Activated CD4-positive, alpha-beta T cell treated with anti-CD3 and anti-CD28 coated beads, Interleukin-2, amount 10 ng/mL, durations not matched to agents 7 days and 5 days (primary cell): ENCODE measurements at regions not wholly inside any gene's neighbourhood (a gene's known extent, or its start where the extent isn't known, plus 50 kb on each side); places are given as distances from the start of the nearest gene placed in this dataset.
"Not testable (repeated sequence)": the region's sequence is repeated elsewhere in the genome, so short reads cannot be mapped to it uniquely, and the experiment has no call there.

ENCODE experiments used
- CTCF ChIA-PET: fragments of 350-600 bp; sonication (Branson Sonifier 250); formaldehyde crosslinking; loops from one replicate; lab custom pipeline; 2021; ENCODE audit warnings: antibody characterized with exemption; lab: Charles Lee
- POLR2A ChIA-PET: fragments of 350-600 bp; sonication (Branson Sonifier 250); formaldehyde crosslinking; loops from one replicate; lab custom pipeline; 2021; ENCODE audit warnings: antibody characterized with exemption; lab: Charles Lee
- DNase-seq: peaks from one replicate; pipeline ENCODE4 v3.0.0-alpha.2; 2020
- H3K27ac Mint-ChIP-seq: one replicate; pipeline ENCODE4 v1.8.0; 2021; ENCODE audit warnings: mild to moderate bottlenecking, moderate library complexity, mixed read lengths
- H3K27me3 Mint-ChIP-seq: one replicate; pipeline ENCODE4 v1.8.0; 2021; ENCODE audit warnings: mixed read lengths
- H3K36me3 Mint-ChIP-seq: one replicate; pipeline ENCODE4 v1.8.0; 2021; ENCODE audit warnings: low read depth, mixed read lengths
- H3K4me1 Mint-ChIP-seq: one replicate; pipeline ENCODE4 v1.8.0; 2021; ENCODE audit warnings: mixed read lengths
- H3K4me3 Mint-ChIP-seq: one replicate; pipeline ENCODE4 v1.8.0; 2021; ENCODE audit warnings: mild to moderate bottlenecking, moderate library complexity, mixed read lengths
- H3K9me3 Mint-ChIP-seq: one replicate; pipeline ENCODE4 v1.8.0; 2021; ENCODE audit warnings: mixed read lengths

- no peaks in the 10 kb centered on the region for H3K9me3 Mint-ChIP-seq
- ChIA-PET POLR2A (no interaction called here), CTCF (interaction anchor here (1.2 kb wide), 1 partner anchor 27 kb away, joined by 3 read pairs; no protein-coding TSS in a partner anchor)
- no peaks in the 10 kb centered on the region for H3K36me3 Mint-ChIP-seq
- no peak overlapping the region for H3K4me3 Mint-ChIP-seq
- no peak for DNase-seq
- H3K27ac Mint-ChIP-seq = no peak overlapping the region
- H3K27me3 Mint-ChIP-seq = no peaks in the 10 kb centered on the region
- H3K4me1 Mint-ChIP-seq = no peaks in the 10 kb centered on the region
Observed at GRCh38 chr5:50343715-50344114, 97.4 kb downstream of the EMB start.

- no peak overlapping the region for H3K27ac Mint-ChIP-seq
- no peaks in the 10 kb centered on the region for H3K9me3 Mint-ChIP-seq
- H3K27me3 Mint-ChIP-seq = no peaks in the 10 kb centered on the region
- H3K4me3 Mint-ChIP-seq = no peak overlapping the region
- ChIA-PET POLR2A (no interaction called here), CTCF (no interaction called here)
- peaks cover under 1% of the 10 kb centered on the region for H3K36me3 Mint-ChIP-seq
- H3K4me1 Mint-ChIP-seq = no peaks in the 10 kb centered on the region
- no peak for DNase-seq
Observed at GRCh38 chr5:50340757-50341156, 100.3 kb downstream of the EMB start.

DNA sequence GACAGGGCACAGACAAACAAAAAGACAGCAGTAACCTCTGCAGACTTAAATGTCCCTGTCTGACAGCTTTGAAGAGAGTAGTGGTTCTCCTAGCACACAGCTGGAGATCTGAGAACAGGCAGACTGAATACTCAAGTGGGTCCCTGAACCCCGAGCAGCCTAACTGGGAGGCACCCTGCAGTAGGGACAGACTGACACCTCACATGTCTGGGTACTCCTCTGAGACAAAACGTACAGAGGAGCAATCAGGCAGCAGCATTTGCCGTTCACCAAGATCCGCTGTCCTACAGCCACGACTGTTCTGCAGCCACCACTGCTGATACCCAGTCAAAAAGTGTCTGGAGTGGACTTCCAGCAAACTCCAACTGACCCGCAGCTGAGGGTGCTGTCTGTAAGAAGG lies 110.5 kb downstream of the EMB start:
- H3K4me1 Mint-ChIP-seq = peaks cover 20% of the 10 kb centered on the region
- H3K27ac Mint-ChIP-seq, H3K4me3 Mint-ChIP-seq, DNase-seq, POLR2A ChIA-PET, H3K36me3 Mint-ChIP-seq, CTCF ChIA-PET, H3K27me3 Mint-ChIP-seq: not testable (repeated sequence)
- peaks cover 18% of the 10 kb centered on the region for H3K9me3 Mint-ChIP-seq

GRCh38 chr5:50328193-50328729 lies 112.8 kb downstream of the EMB start:
- ChIA-PET CTCF (no interaction called here), POLR2A (no interaction called here)
- no peak overlapping the region for H3K27ac Mint-ChIP-seq
- H3K9me3 Mint-ChIP-seq = peaks cover 16% of the 10 kb centered on the region
- H3K27me3 Mint-ChIP-seq = peaks cover 2% of the 10 kb centered on the region
- H3K4me1 Mint-ChIP-seq = peaks cover 20% of the 10 kb centered on the region
- no peak overlapping the region for H3K4me3 Mint-ChIP-seq
- H3K36me3 Mint-ChIP-seq = peaks cover 7% of the 10 kb centered on the region
- DNase-seq = no peak

DNA sequence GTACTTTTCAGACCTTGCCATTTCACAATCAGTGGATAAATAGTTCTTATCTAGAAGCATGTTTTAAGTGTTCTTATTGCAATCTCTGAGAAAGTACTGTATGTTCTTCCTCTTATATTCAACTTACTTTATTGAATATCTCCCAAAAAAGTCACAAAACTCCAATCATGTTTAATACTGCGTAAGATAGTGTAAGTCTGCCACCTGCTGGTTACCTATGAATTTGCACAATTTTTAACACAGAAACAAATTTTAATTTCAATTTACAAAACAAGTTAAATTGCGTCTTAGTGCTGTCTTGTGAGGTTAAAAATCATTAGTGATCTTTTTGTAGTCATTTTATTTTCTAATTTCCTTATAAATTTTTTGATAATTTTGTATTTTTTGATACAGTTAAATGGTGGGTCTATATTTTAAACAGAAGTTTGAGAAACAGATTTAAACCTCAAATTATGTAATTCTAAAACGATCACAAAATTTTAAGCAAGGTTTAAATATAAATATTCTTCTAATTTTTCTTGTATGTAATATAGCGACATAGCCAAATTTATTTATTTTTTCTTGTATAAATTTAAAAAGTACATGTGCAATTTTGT lies 115.8 kb downstream of the EMB start:
- POLR2A ChIA-PET = no interaction called here
- Mint-ChIP-seq H3K4me1 (peaks cover 16% of the 10 kb centered on the region), H3K36me3 (peaks cover 5% of the 10 kb centered on the region), H3K27ac (no peak overlapping the region), H3K4me3 (no peak overlapping the region), H3K9me3 (peaks cover 5% of the 10 kb centered on the region), H3K27me3 (no peaks in the 10 kb centered on the region)
- peak; percentile 37 for DNase-seq
- CTCF ChIA-PET = no interaction called here

- H3K4me1 Mint-ChIP-seq = no peaks in the 10 kb centered on the region
- no peaks in the 10 kb centered on the region for H3K36me3 Mint-ChIP-seq
- no peaks in the 10 kb centered on the region for H3K9me3 Mint-ChIP-seq
- DNase-seq = no peak
- ChIA-PET POLR2A (no interaction called here), CTCF (no interaction called here)
- H3K27ac Mint-ChIP-seq = no peak overlapping the region
- no peak overlapping the region for H3K4me3 Mint-ChIP-seq
- no peaks in the 10 kb centered on the region for H3K27me3 Mint-ChIP-seq
Observed at GRCh38 chr5:50320131-50320749, 120.8 kb downstream of the EMB start.

GRCh38 chr5:50318220-50318619 lies 122.9 kb downstream of the EMB start:
- Mint-ChIP-seq H3K27me3 (no peaks in the 10 kb centered on the region), H3K4me3 (no peak overlapping the region), H3K27ac (no peak overlapping the region)

DNA sequence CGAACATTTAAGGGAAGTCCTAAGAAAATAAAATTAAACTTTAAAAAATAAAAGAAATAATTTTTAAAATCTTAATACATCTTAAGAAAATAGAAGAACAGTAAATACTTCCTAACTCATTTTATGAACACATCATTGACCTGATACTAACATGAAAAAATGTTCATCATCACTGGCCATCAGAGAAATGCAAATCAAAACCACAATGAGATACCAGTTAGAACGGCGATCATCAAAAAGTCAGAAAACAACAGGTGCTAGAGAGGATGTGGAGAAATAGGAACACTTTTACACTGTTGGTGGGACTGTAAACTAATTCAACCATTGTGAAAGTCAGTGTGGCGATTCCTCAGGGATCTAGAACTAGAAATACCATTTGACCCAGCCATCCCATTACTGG lies 134.6 kb downstream of the EMB start:
- POLR2A ChIA-PET, H3K27ac Mint-ChIP-seq, H3K4me1 Mint-ChIP-seq, DNase-seq, CTCF ChIA-PET, H3K36me3 Mint-ChIP-seq, H3K4me3 Mint-ChIP-seq, H3K27me3 Mint-ChIP-seq, H3K9me3 Mint-ChIP-seq: not testable (repeated sequence)

More at GRCh38 chr5:50318220-50318619, 122.9 kb downstream of the EMB start:
- ChIA-PET CTCF (no interaction called here), POLR2A (no interaction called here)
- Mint-ChIP-seq H3K36me3 (no peaks in the 10 kb centered on the region), H3K4me1 (no peaks in the 10 kb centered on the region), H3K9me3 (no peaks in the 10 kb centered on the region)
- DNase-seq = no peak

DNA sequence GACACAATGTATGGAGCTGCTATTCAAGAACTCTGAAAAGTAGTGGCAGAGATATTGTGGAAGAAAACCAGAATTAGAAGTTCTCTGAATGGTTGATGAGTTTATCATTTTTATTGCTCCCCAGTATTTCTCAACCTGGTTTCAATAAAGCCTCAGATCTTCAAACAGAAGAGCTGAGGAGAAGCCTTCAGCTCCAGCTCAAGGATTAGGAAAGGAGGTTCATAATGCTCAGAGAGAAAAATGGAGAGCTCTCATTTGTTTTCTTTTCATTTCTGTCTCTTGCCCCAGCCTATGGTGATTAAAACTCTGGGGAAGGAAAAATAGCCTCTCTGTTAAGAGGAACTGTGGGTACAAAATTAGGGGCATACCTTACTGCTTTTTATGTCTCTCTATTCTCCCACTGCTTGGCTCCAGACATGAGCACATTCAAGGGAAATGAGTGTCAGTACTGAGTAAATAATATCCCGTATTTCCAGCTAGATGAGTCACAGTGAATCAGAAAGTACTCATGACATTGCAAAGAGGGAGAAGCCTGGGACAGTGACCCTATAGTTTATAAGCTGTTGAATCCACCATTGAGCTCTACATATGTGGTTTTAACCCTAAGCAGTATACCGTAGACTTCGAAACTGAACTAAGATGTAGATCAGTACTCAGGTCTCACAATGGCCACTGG lies 138.1 kb downstream of the EMB start:
- CTCF ChIA-PET = no interaction called here
- H3K4me3 Mint-ChIP-seq = no peak overlapping the region
- H3K4me1 Mint-ChIP-seq = no peaks in the 10 kb centered on the region
- DNase-seq = no peak
- no peaks in the 10 kb centered on the region for H3K36me3 Mint-ChIP-seq
- H3K27ac Mint-ChIP-seq = no peak overlapping the region
- H3K9me3 Mint-ChIP-seq = no peaks in the 10 kb centered on the region
- H3K27me3 Mint-ChIP-seq = no peaks in the 10 kb centered on the region
- POLR2A ChIA-PET = no interaction called here

- Mint-ChIP-seq H3K9me3 (no peaks in the 10 kb centered on the region), H3K27me3 (no peaks in the 10 kb centered on the region), H3K4me1 (no peaks in the 10 kb centered on the region), H3K27ac (no peak overlapping the region), H3K36me3 (no peaks in the 10 kb centered on the region), H3K4me3 (no peak overlapping the region)
- ChIA-PET CTCF (no interaction called here), POLR2A (no interaction called here)
- DNase-seq = no peak
Observed at GRCh38 chr5:50301756-50302155, 139.3 kb downstream of the EMB start.

- ChIA-PET POLR2A (no interaction called here), CTCF (no interaction called here)
- no peaks in the 10 kb centered on the region for H3K27me3 Mint-ChIP-seq
- H3K9me3 Mint-ChIP-seq = no peaks in the 10 kb centered on the region
- H3K27ac Mint-ChIP-seq = no peak overlapping the region
- no peak for DNase-seq
- no peaks in the 10 kb centered on the region for H3K36me3 Mint-ChIP-seq
- no peaks in the 10 kb centered on the region for H3K4me1 Mint-ChIP-seq
- no peak overlapping the region for H3K4me3 Mint-ChIP-seq
Observed at GRCh38 chr5:50300878-50301277, 140.2 kb downstream of the EMB start.

GRCh38 chr5:50299896-50300295 lies 141.2 kb downstream of the EMB start:
- Mint-ChIP-seq H3K4me1 (no peaks in the 10 kb centered on the region), H3K4me3 (no peak overlapping the region), H3K9me3 (peaks cover 2% of the 10 kb centered on the region), H3K27ac (no peak overlapping the region), H3K27me3 (no peaks in the 10 kb centered on the region), H3K36me3 (no peaks in the 10 kb centered on the region)
- ChIA-PET CTCF (no interaction called here), POLR2A (no interaction called here)
- no peak for DNase-seq

DNA sequence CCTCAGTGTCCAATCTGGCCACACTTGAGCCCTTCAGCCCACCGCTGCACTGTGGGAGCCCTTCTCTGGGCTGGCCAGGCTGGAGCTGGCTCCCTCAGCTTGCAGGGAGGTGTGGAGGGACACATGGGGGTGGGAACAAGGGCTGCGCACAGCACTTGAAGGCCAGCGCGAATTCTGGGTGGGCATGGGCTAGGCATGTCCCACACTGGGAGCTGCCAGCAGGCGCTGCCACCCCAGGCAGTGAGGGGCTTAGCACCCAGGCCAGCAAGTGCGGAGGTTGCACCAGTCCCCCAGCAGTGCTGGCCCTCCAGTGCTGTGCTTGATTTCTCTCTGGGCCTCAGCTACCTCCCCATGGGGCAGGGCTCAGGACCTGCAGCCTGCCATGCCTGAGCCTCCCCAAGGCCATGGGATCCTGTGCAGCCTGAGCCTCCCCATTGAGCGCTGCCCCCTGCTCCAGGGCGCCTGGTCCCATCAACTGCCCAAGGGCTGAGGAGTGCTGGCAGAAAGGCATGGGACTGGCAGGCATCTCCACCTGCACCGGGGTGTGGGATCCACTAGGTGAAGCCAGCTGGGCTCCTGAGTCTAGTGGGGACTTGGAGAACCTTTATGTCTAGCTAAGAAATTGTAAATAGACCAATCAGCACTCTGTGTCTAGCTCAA lies 148.2 kb downstream of the EMB start:
- POLR2A ChIA-PET = no interaction called here
- Mint-ChIP-seq H3K9me3 (peaks cover 13% of the 10 kb centered on the region), H3K36me3 (no peaks in the 10 kb centered on the region), H3K4me1 (no peaks in the 10 kb centered on the region), H3K27me3 (no peaks in the 10 kb centered on the region), H3K27ac (no peak overlapping the region), H3K4me3 (no peak overlapping the region)
- CTCF ChIA-PET = no interaction called here
- no peak for DNase-seq
